D341Med (cell line): ENCODE measurements at regions not wholly inside any gene's neighbourhood (a gene's known extent, or its start where the extent isn't known, plus 50 kb on each side); places are given as distances from the start of the nearest gene placed in this dataset.
"Not testable (repeated sequence)": the region's sequence is repeated elsewhere in the genome, so short reads cannot be mapped to it uniquely, and the experiment has no call there.

Experiments used
- DNase-seq: peaks from one replicate; pipeline ENCODE4 v3.0.0; 2012; ENCODE audit warnings: low spot score

DNA sequence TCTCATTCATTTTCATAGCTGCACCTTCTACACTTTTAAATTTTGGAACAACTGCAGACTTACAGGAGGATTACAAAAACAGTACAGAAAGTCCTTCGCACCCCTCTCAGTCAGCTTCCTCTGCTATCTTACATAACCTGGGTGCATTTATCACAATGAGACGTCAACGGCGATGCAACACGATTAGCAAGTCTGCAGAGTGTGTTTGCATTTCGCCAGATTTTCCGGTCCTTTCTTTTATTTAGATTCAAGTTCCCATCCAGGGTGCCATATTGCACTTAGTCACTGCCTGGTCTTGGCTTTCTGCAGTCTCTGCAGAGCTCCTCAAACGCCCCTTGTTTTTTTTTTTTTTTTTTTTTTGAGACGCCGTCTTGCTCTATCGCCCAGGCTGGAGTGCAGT is 85.9 kb downstream of the ASMT start:
- DNase-seq = no peak

- not testable (repeated sequence) for DNase-seq
Observed at GRCh38 chrX:1701396-1701901, 86.6 kb downstream of the ASMT start.

- DNase-seq = not testable (repeated sequence)
Observed at GRCh38 chrX:1702142-1702541, 87.3 kb downstream of the ASMT start.

DNA sequence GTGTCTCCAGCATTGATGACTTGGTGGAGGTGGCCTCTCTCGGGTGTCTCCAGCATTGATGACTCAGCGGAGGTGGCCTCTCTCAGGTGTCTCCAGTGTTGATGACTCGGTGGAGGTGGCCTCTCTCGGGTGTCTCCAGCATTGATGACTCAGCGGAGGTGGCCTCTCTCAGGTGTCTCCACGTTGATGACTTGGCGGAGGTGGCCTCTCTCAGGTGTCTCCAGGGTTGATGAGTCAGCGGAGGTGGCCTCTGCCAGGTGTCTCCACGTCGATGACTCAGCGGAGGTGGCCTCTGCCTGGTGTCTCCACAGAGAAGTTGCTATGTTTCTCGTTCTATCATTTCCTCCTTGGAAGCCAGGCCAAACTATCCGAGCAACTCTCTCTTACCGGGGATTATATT is 87.7 kb downstream of the ASMT start:
- DNase-seq = not testable (repeated sequence)

GRCh38 chrX:1709277-1709676 is 94.4 kb downstream of the ASMT start:
- not testable (repeated sequence) for DNase-seq

GRCh38 chrX:1713296-1713695 is 98.4 kb downstream of the ASMT start:
- no peak for DNase-seq

- DNase-seq = no peak
Observed at GRCh38 chrX:1717373-1717772, 102.5 kb downstream of the ASMT start.

DNA sequence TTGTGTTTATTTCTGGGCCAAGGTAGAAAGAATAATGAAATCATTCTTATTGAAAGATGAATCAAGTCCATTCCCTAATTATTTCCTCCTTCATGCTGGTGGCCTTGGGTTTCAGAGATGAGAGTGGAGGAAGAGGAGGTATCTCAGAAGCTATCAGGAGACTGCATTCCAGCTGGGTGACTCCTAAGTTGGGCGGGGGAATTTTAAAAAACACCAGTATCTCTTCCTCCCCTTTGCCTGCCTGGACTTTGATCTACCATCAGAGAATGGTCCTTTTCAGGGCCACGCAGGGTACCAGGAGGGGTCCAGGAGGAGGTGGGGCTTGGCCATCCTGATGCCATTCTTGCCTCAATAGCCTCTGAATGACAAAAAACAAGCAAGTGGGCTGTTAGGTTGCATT is 104.4 kb downstream of the ASMT start:
- no peak for DNase-seq

GRCh38 chrX:1720836-1721235 is 106.0 kb downstream of the ASMT start:
- no peak for DNase-seq

DNA sequence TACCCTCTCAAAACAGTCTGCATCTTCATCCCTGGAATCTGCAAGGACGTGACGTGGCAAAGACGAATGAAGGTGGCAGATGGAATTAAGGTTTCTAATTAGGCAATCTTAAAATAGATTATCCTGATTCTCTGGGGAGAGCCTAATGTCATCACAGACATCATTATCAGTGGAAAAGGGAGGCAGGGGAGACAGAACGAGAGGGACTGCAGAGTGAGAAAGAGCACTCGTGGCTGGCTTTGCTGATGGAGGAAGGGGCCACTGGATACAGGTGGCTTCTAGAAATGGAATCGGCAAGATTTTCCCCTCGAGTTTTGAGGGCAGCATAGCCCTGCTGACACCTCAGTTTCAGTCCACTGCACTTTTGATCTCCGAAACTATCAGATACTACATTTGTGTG is 110.6 kb downstream of the ASMT start:
- peak; percentile 59 for DNase-seq

DNA sequence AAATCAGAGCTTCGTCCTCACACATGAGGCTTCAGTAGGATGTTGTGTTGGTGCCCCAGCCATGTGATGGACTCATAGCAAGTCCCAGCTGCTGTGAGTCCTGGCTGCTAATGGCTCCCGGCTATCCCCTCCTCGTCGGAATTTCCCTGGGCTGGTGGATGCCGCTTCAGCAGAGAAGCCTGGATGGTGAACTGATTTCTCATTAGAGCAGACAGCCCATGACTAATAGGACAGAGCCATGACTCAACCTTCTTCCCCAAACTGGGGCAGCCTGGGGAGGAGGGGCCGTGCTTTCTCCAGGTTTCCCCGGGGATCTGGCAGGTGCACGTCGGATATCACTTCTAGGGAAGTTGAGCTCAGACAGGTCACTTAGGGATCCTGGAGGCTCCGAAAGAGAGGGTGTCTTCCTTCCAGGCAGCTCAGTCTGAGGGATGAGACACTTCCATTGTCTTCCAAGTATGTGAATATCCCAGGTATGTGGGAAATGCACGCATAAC is 112.7 kb downstream of the ASMT start:
- DNase-seq = no peak

- no peak for DNase-seq
Observed at GRCh38 chrX:1734806-1735205, 119.9 kb downstream of the ASMT start.

DNA sequence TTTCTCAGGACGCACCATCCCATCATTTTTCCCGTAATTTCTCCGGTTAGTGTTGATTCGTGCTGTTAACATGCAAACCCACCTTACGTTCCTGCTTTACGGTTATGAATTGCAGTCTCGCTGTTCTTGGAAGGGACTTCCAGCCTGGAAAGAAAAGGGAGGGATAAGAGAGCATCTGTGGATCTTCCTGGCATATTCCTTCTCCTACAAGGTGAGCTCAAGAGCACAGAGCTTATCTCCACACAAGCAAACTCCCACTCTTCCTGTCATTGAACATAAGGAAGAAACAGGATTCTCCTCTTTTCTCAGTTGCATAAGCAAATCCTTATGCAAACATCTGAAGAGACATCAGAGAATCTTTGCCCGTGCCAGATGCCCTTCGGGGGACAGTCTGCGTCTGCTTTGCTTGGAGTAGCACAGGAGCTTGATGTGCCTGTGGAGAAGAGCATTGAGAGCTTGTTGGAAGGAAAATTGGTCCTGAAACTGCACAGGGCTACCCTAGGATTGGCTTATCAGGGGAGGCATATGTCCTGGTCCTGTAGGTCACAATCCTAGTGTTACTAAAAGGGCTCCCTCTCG is 127.0 kb downstream of the ASMT start:
- DNase-seq = no peak

DNA sequence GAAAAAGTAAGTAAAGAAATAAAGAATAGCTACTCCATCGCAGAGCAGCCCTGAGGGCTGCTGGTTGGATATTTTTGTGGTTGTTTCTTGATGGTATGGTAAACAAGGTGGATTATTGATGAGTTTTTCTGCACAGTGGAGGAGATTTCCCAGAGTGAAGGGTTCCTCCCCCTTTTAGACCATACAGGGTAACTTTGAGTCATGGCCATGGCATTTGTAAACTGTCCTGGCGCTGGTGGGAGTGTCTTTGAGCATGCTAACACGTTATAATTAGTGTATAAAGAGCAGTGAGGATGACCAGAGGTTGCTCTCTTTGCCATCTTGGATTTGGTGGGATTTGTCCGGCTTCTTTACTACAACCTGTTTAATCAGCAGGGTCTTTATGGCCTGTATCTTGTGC is 128.2 kb downstream of the ASMT start:
- no peak for DNase-seq

DNA sequence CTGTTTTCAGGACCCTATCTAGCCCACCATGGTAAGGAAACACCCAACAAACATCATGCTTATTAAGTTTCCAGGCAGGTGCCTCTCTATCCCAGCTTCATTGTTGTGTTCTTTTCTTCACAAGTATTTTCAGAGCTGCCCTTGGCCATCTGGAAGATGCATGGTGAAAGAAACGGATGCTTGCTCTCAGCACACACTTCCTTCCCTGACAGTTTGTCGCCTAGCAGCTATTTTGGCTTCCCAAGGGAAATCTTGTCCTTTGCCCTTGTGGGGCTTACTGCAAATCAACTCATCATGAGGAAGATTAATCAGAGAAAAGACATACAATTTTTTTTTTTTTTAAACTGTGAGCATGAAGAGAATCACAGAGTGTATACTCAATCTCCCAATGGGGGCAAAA is 128.8 kb downstream of the ASMT start:
- no peak for DNase-seq

DNA sequence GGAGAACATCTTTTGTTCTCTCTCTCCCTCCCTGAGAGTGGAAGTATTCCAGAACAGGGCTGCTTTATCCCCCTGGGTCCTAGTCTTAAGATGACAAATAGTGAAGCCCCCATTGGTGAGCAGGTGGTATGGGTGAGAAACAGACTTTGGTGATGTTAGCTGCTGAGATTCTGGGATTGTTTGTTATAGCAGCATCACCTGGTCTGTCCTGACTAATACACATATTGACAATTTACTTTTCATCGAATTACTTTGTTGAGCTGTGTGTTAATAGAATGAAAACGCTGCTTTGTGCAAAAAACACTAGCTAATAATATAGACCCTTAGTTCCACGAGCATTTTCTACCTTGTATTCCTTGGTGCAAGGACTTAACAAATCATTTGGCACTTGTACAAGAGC is 133.5 kb downstream of the ASMT start:
- no peak for DNase-seq

DNA sequence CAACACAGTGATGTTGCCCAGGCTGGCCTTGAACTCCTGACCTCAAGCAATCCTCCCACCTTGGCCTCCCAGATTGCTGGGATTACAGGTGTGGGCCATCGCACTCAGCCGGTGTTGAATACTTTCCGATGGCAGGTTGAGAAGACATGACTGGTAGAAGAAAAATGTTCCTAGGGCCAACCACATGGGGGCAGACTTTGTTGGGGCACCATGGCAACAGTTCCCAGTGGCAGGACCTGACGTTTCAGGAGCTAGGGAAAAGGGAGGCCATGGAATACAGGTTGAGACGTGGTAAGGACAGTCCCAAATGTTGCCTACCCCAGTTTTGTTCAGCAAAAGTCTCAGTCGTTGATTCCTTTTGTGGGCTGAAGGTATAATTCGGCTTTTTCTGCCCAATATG is 134.6 kb downstream of the ASMT start:
- no peak for DNase-seq

DNA sequence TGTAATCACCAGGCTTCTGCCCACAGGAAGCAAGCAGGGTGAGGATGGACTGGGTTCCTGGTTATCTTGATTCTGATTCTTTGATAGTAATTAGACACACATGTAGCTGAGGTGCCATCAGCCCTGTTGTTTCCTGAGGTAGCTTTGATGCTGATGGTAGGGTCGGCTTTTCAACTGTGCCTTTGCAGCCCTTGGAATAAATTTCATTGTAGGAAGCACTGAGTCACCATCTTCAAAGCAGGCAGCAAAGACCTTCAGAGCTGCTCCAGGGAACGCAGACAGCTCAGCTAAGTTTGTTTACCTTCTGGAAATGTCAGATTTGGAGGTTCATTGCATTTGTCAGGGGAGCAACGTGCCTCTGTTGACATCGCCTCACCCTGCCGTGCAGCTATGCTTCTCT is 135.4 kb downstream of the ASMT start:
- DNase-seq = no peak

- DNase-seq = no peak
Observed at GRCh38 chrX:1751781-1752180, 136.9 kb downstream of the ASMT start.

- not testable (repeated sequence) for DNase-seq
Observed at GRCh38 chrX:1752799-1753198, 137.9 kb downstream of the ASMT start.

GRCh38 chrX:1754077-1754476 is 139.2 kb downstream of the ASMT start:
- no peak for DNase-seq

GRCh38 chrX:1763294-1763693 is 148.4 kb downstream of the ASMT start:
- no peak for DNase-seq

GRCh38 chrX:1764883-1765364 is 150.1 kb downstream of the ASMT start:
- DNase-seq = not testable (repeated sequence)

DNA sequence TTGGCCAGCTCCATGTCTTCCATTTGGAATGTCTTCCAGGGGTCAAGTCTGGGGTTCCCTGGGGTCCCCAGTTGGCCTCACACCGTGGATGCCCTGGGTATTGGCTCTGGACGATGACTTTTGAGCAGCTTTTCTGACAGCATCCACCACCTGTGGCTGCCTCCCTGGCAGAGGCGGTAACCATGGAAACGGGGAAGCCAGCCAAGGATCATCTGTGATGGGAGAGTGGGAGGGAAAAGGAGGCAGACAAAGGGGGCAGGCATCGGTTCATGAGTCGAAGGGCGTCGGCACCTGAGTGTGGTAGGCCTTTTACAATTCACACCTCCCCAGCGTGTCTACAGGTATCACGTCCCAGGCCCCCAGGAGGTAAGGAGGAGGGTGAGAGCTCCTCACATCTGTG is 152.2 kb downstream of the ASMT start:
- no peak for DNase-seq
